HG03097 (cell line): ENCODE measurements at regions not wholly inside any gene's neighbourhood (a gene's known extent, or its start where the extent isn't known, plus 50 kb on each side); places are given as distances from the start of the nearest gene placed in this dataset.
"Not testable (repeated sequence)": the region's sequence is repeated elsewhere in the genome, so short reads cannot be mapped to it uniquely, and the experiment has no call there.

Experiments
- ATAC-seq: cut with Tn5 transposase; IDR thresholded peaks from one replicate; pipeline ENCODE4 v1.9.1; 2021; ENCODE audit not compliant: unreplicated experiment, low FRiP score

- ATAC-seq: no peak
These were observed 308.6 kb upstream of the RPS23 start for GRCh38 chr5:82586661-82587310.

GRCh38 chr5:82586181-82586580, 308.0 kb upstream of the RPS23 start:
- ATAC-seq: no peak

GRCh38 chr5:82584631-82585030, 306.5 kb upstream of the RPS23 start:
- ATAC-seq: no peak

GRCh38 chr5:82583331-82583730, 305.2 kb upstream of the RPS23 start:
- ATAC-seq: not testable (repeated sequence)

GRCh38 chr5:82564963-82565362, 286.8 kb upstream of the RPS23 start:
- no peak for ATAC-seq

GRCh38 chr5:82563745-82564144, 285.6 kb upstream of the RPS23 start:
- no peak for ATAC-seq

- ATAC-seq: no peak
These were observed 284.6 kb upstream of the RPS23 start for GRCh38 chr5:82562696-82563240.

- ATAC-seq: no peak
These were observed 283.6 kb upstream of the RPS23 start for GRCh38 chr5:82561797-82562196.

GRCh38 chr5:82560969-82561368, 282.8 kb upstream of the RPS23 start:
- no peak for ATAC-seq

GRCh38 chr5:82560561-82560960, 282.4 kb upstream of the RPS23 start:
- no peak for ATAC-seq

- ATAC-seq: no peak
These were observed 273.8 kb upstream of the RPS23 start for GRCh38 chr5:82551840-82552385.

- no peak for ATAC-seq
These were observed 273.0 kb upstream of the RPS23 start for GRCh38 chr5:82551192-82551591.

- ATAC-seq: no peak
These were observed 271.1 kb upstream of the RPS23 start for GRCh38 chr5:82549263-82549662.

- no peak for ATAC-seq
These were observed 265.9 kb upstream of the RPS23 start for GRCh38 chr5:82544004-82544403.

GRCh38 chr5:82540301-82540700, 262.1 kb upstream of the RPS23 start:
- no peak for ATAC-seq

- ATAC-seq: no peak
These were observed 260.3 kb upstream of the RPS23 start for GRCh38 chr5:82538339-82539034.

GRCh38 chr5:82537687-82538306, 259.6 kb upstream of the RPS23 start:
- no peak for ATAC-seq

GRCh38 chr5:82534986-82535385, 256.8 kb upstream of the RPS23 start:
- ATAC-seq: no peak

GRCh38 chr5:82532075-82532474, 253.9 kb upstream of the RPS23 start:
- ATAC-seq: not testable (repeated sequence)

GRCh38 chr5:82526540-82526939, 248.4 kb upstream of the RPS23 start:
- no peak for ATAC-seq

GRCh38 chr5:82525626-82526025, 247.5 kb upstream of the RPS23 start:
- no peak for ATAC-seq
